Calu3 (cell line): ENCODE measurements at regions not wholly inside any gene's neighbourhood (a gene's known extent, or its start where the extent isn't known, plus 50 kb on each side); places are given as distances from the start of the nearest gene placed in this dataset.

Experiments
- BruUV-seq: library from RNA; stranded (reverse); fragments of 400-500 nt; replicated peaks from 2 replicates; lab custom pipeline; 2021; lab: Mats Ljungman, UMichigan
- CTCF ChIA-PET: fragments of 300-600 bp; sonication (Branson Sonifier 250); formaldehyde crosslinking; loops from one replicate; lab custom pipeline; 2022; ENCODE audit warnings: antibody characterized with exemption; lab: Charles Lee
- DNase-seq: peaks from one replicate; pipeline ENCODE4 v3.0.0; 2022
- H3K27ac Mint-ChIP-seq: one replicate; pipeline ENCODE4 v1.8.0; 2022; ENCODE audit warnings: mixed read lengths; ENCODE audit not compliant: unreplicated experiment
- H3K27me3 Mint-ChIP-seq: one replicate; pipeline ENCODE4 v1.8.0; 2022; ENCODE audit warnings: mixed read lengths; ENCODE audit not compliant: unreplicated experiment
- H3K36me3 Mint-ChIP-seq: one replicate; pipeline ENCODE4 v1.8.0; 2022; ENCODE audit warnings: mild to moderate bottlenecking, moderate library complexity, mixed read lengths; ENCODE audit not compliant: insufficient read depth, unreplicated experiment
- H3K4me1 Mint-ChIP-seq: one replicate; pipeline ENCODE4 v1.8.0; 2022; ENCODE audit warnings: mild to moderate bottlenecking, low read depth, mixed read lengths; ENCODE audit not compliant: unreplicated experiment
- H3K4me3 Mint-ChIP-seq: one replicate; pipeline ENCODE4 v1.8.0; 2022; ENCODE audit warnings: mild to moderate bottlenecking, low read depth, moderate library complexity, mixed read lengths; ENCODE audit not compliant: unreplicated experiment
- H3K9me3 Mint-ChIP-seq: one replicate; pipeline ENCODE4 v1.8.0; 2022; ENCODE audit warnings: low read depth, mixed read lengths; ENCODE audit not compliant: unreplicated experiment
- CTCF ChIP-seq: fragments of 200-600 bp; IDR thresholded peaks from one replicate; pipeline ENCODE4 v1.8.0; 2022; ENCODE audit warnings: antibody characterized with exemption; ENCODE audit not compliant: unreplicated experiment
- intact Hi-C: fragments of 100-400 bp; cut with micrococcal nuclease; formaldehyde crosslinking; loops from one replicate; pipeline ENCODE4 v1.10.0; 2022; ENCODE audit not compliant: unreplicated experiment

GRCh38 chr5:51517838-51518237 is 134.6 kb downstream of the ISL1 start:
- no TSS peak for BruUV-seq
- CTCF ChIA-PET = no interaction called here
- Mint-ChIP-seq H3K4me1 (no peaks in the 10 kb centered on the region), H3K27ac (no peak overlapping the region), H3K27me3 (no peaks in the 10 kb centered on the region), H3K9me3 (no peaks in the 10 kb centered on the region), H3K36me3 (no peaks in the 10 kb centered on the region), H3K4me3 (no peak overlapping the region)
- intact Hi-C loops = no loop called here
- DNase-seq = no peak
- no peak for TF ChIP-seq CTCF

- BruUV-seq = no TSS peak
- DNase-seq = no peak
- intact Hi-C loops = no loop called here
- no peaks in the 10 kb centered on the region for H3K9me3 Mint-ChIP-seq
- H3K36me3 Mint-ChIP-seq = no peaks in the 10 kb centered on the region
- CTCF ChIA-PET = no interaction called here
- H3K27ac Mint-ChIP-seq = no peak overlapping the region
- no peaks in the 10 kb centered on the region for H3K27me3 Mint-ChIP-seq
- H3K4me3 Mint-ChIP-seq = no peak overlapping the region
- no peaks in the 10 kb centered on the region for H3K4me1 Mint-ChIP-seq
- no peak for TF ChIP-seq CTCF
These were observed 135.4 kb downstream of the ISL1 start for GRCh38 chr5:51518607-51519006.

GRCh38 chr5:51521583-51521982 is 138.3 kb downstream of the ISL1 start:
- CTCF ChIA-PET = no interaction called here
- Mint-ChIP-seq H3K9me3 (no peaks in the 10 kb centered on the region), H3K36me3 (no peaks in the 10 kb centered on the region), H3K4me1 (no peaks in the 10 kb centered on the region), H3K27me3 (no peaks in the 10 kb centered on the region), H3K27ac (no peak overlapping the region), H3K4me3 (no peak overlapping the region)
- BruUV-seq = no TSS peak
- no peak for TF ChIP-seq CTCF
- intact Hi-C loops = no loop called here
- DNase-seq = no peak

GRCh38 chr5:51539232-51539631 is 156.0 kb downstream of the ISL1 start:
- no TSS peak for BruUV-seq
- no peak for TF ChIP-seq CTCF
- H3K4me1 Mint-ChIP-seq = no peaks in the 10 kb centered on the region
- no peak overlapping the region for H3K4me3 Mint-ChIP-seq
- intact Hi-C loops = no loop called here
- no peak overlapping the region for H3K27ac Mint-ChIP-seq
- H3K27me3 Mint-ChIP-seq = no peaks in the 10 kb centered on the region
- DNase-seq = no peak
- CTCF ChIA-PET = no interaction called here
- H3K36me3 Mint-ChIP-seq = no peaks in the 10 kb centered on the region
- peaks cover 3% of the 10 kb centered on the region for H3K9me3 Mint-ChIP-seq
